OCI-LY1 (cell line): ENCODE measurements at regions not wholly inside any gene's neighbourhood (a gene's known extent, or its start where the extent isn't known, plus 50 kb on each side); places are given as distances from the start of the nearest gene placed in this dataset.

ENCODE experiments used
- CTCF ChIP-seq: fragments of 200-600 bp; sonication (generic), shearing (Covaris generic); IDR thresholded peaks from 2 replicates; pipeline ENCODE4 v1.5.1; 2017; ENCODE audit warnings: mild to moderate bottlenecking, antibody characterized with exemption, low read length, moderate library complexity, mixed read lengths
- EZH2 ChIP-seq: fragments of 200-600 bp; sonication (generic), shearing (Covaris generic); IDR thresholded peaks from 2 replicates; pipeline ENCODE4 v1.8.0; 2017; ENCODE audit warnings: borderline replicate concordance, mixed run types, mild to moderate bottlenecking, antibody characterized with exemption, low read length, moderate library complexity, mixed read lengths

- TF ChIP-seq CTCF (no peak), EZH2 (no peak)
Measured at GRCh38 chr7:25037325-25037724, 57.3 kb upstream of the OSBPL3 start.
